HuH-7 (cell line): ENCODE measurements at regions not wholly inside any gene's neighbourhood (a gene's known extent, or its start where the extent isn't known, plus 50 kb on each side); places are given as distances from the start of the nearest gene placed in this dataset.

ENCODE experiments used
- DNase-seq: peaks from one replicate; pipeline ENCODE4 v3.0.0; 2011; ENCODE audit warnings: low spot score

DNA sequence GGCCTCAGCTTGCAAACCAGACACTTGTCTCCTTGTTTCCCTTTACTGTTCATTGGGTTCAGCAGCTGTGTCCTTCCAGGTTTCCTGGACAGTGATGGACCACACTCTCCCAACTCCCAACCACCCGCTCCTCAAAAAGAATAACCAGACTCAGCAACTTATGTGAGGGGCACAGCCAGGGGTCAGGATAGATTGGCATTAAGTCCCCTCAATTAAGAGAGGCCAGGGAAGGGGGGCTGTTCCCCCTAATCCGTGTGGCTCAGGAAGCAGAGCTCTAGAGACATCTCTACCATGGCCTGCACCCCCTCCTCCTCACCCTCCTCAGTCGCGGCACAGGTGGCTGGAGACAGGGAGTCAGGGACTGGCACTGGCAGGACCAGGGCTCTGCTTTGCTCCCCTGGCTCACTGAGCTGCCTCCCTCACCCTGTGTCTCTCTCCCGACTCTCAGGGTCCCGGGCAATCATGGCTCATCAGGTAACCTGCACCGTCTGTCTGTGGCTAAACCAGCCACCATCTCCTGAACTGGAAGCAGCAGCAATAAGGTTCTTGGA, 111.7 kb downstream of the ZNF280B start:
- DNase-seq = no peak

DNA sequence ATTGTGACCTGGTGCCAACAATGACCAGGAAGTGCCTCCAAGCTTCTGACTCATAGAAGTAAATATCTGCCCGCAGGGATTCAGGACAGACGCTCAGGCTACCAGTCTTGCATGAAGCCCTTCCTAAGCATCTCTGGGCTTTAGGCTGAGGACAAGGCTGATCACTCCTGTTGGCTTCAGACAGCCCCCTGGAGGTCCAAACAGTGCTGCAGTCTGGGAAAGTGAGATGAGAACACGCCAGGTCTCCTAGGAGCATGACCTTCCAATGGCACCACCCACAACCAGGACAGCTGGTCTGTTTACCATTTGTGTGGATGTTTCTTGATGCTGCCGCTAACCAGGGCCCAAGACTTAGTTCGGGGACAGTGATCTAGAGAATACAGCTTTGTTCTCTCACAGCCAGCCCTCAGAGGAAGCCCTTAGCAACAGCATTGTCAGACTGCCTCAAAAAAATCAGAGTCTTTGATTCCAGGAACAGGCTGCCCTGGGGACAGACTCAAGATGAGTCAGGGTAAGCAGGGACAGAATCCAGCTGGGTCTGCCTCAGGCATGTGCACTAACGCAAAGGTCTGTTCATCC, 111.2 kb downstream of the ZNF280B start:
- DNase-seq = peak; percentile 46

DNA sequence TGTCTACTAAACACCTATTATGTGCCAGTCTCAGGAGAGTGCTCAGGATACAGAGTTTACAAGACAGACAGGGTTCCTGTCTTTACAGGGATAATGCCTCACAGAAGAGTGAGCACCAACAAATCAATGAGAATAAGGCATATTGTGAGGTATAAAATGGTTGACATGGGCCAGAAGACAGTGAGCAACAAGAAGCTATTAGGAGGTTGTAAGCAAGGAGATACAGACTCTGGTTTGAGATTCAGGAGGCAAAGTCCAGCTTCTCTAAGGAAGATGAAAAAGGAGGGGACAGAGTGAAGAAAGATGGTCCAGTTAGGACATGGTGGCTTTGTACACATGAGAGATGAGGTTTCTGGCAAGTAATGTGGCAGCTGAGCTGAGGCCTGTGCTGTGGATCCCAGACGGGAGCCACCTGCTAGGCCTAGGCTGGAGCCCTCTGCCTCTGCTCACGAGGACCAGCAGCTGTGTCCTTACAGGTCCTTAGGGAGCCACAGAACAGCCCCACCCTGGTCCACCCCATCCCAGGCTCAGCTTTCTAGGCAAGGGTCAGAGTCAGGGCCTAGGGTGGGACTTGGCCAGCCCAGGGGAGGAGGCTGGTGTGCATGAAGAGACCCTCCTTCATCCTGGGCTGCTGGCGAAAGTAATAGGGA, 110.5 kb downstream of the ZNF280B start:
- DNase-seq = peak; percentile 20

GRCh38 chr22:22398530-22399327, 109.8 kb downstream of the ZNF280B start:
- no peak for DNase-seq

DNA sequence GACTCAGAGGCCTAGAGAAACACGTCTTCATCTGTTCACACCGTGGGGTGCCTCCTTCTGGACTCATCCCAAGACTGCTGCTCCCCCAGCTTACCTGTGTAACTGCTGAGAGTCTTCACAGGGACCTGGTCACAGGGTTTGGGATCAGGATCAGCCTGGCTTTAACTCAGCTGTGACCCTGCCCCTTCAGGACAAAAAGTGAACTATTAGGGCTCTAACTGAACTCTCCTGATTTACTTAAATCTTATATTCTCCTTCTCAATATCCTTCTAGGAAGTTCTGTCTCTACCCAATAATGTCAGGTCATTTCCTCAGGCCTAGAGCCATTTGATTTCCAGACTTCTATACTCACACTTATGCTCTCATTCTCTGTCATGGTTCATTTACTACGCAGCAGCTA, 108.4 kb downstream of the ZNF280B start:
- no peak for DNase-seq

GRCh38 chr22:22400964-22401363, 107.6 kb downstream of the ZNF280B start:
- no peak for DNase-seq

DNA sequence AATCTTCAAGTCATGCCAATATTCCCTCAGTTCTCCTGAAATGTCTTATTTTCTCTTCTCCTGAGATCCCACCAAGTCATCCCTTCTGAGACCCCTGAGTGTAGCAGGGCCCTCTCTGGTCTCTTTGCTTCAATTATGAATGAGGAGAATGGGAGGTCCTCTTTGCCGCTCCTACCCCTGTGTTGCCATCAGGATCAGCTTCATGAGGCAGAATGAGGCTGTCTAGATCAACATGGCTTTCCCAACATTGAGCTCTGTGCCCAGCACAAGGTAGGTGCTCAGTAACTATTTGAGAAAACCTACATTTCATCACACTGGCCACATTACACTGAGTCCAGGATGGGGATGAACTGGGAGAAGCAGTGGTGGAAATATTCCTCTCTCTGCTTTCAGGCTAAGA, 107.2 kb downstream of the ZNF280B start:
- DNase-seq = no peak

GRCh38 chr22:22403306-22403705, 105.2 kb downstream of the ZNF280B start:
- no peak for DNase-seq

GRCh38 chr22:22403771-22404170, 104.8 kb downstream of the ZNF280B start:
- DNase-seq = no peak

GRCh38 chr22:22404598-22405284, 103.8 kb downstream of the ZNF280B start:
- no peak for DNase-seq

GRCh38 chr22:22406445-22407027, 102.0 kb downstream of the ZNF280B start:
- no peak for DNase-seq

GRCh38 chr22:22407061-22407460, 101.5 kb downstream of the ZNF280B start:
- no peak for DNase-seq

DNA sequence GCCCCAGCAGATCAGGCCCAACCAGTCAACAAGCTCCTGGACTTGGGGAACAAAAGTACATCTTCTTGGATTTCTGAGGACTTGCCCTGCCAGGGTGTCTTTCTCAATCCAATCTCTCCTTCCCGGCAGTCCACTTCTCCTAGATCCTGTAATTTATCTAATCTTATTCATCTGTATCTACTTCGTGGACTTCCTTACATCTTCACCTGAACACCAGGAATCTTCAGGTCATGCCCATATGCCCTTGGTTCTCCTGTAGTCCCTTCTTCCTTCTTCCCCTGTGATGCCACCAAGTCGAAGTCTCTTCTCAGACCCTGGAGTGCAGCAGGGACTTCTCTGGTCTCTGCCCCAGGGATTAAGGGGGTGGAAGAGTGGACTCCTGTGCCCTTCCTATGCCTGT, 100.3 kb downstream of the ZNF280B start:
- DNase-seq = no peak

- DNase-seq = peak; percentile 59
Observed at GRCh38 chr22:22408731-22409696, 99.5 kb downstream of the ZNF280B start.

GRCh38 chr22:22410121-22410520, 98.4 kb downstream of the ZNF280B start:
- no peak for DNase-seq

DNA sequence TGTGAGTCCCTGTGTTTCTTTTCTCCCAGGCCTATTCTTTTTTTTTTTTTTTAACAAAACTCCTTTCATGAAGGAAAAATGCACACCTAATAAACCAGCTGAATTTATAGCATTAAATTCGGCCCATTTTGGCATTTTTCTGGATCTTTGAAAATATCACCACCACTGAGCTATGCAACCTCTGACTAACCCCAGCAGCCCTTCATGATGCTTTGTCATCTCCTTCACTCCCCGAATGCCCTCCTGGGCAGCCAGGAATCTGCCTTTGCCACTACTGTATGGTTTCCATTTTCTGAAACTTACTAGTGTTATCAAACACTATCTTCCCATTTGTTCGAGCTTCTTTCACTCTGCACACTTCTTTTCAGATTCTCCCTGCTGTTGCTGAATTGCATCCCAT, 97.9 kb downstream of the ZNF280B start:
- DNase-seq = no peak

- no peak for DNase-seq
Observed at GRCh38 chr22:22414266-22414665, 94.3 kb downstream of the ZNF280B start.

- DNase-seq = no peak
Observed at GRCh38 chr22:22417495-22418162, 90.9 kb downstream of the ZNF280B start.

DNA sequence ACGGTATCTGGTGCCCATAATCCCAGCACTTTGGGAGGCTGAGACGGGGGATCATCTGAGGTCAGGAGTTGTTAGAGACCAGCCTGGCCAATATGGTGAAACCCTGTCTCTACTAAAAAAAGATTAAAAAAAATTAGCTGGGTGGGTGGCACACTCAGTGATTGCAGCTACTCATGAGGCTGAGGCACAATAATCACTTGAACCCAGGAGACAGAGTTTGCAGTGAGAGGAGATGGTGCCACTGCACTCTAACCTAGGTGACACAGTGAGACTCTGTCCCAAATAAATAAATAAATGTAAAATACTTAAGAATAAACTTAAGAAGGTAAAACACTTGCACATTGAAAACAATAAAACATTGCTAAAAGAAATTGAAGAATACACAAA, 90.4 kb downstream of the ZNF280B start:
- no peak for DNase-seq

- DNase-seq = no peak
Observed at GRCh38 chr22:22418957-22419356, 89.6 kb downstream of the ZNF280B start.
